K562 (cell line): ENCODE measurements at regions not wholly inside any gene's neighbourhood (a gene's known extent, or its start where the extent isn't known, plus 50 kb on each side); places are given as distances from the start of the nearest gene placed in this dataset.

Experiments
- ATF7 ChIP-seq: fragments of 450-650 bp; IDR thresholded peaks from 2 replicates; pipeline ENCODE4 v1.7.1; 2014; ENCODE audit warnings: mild to moderate bottlenecking, moderate library complexity
- BCL6 ChIP-seq: fragments of 250-450 bp; sonication (Bioruptor Pico); IDR thresholded peaks from 2 replicates; pipeline ENCODE4 v1.4.0; 2020
- BRF2 ChIP-seq: IDR thresholded peaks from 3 replicates; pipeline ENCODE4 v1.6.1; 2011; ENCODE audit warnings: borderline replicate concordance, mild to moderate bottlenecking; ENCODE audit not compliant: insufficient read length, insufficient read depth
- CTCF ChIP-seq, 3 experiments: IDR thresholded peaks in 2 of 3; conservative IDR thresholded peaks in 1 of 3; 2 replicates each; pipeline ENCODE4 v1.5.1; 2011 to 2012; ENCODE audit warnings: low read length in 3 of 3, mild to moderate bottlenecking in 3 of 3, control low read depth in 2 of 3, improper control_type of control experiment in 1 of 3, inconsistent platforms in 1 of 3, low read depth in 1 of 3, mixed read lengths in 1 of 3, moderate library complexity in 1 of 3; ENCODE audit not compliant: insufficient read depth in 2 of 3
- CUX1 ChIP-seq: fragments of 200-800 bp; sonication (Bioruptor generic); IDR thresholded peaks from 2 replicates; pipeline ENCODE4 v1.6.1; 2016; ENCODE audit warnings: missing genetic modification characterization, missing compliant biosample characterization
- E2F6 ChIP-seq, 2 experiments: IDR thresholded peaks; 2 replicates each; pipeline ENCODE4 v1.6.1; 2011; ENCODE audit warnings: borderline replicate concordance in 1 of 2, control low read depth in 1 of 2, low read depth in 1 of 2, low read length in 1 of 2, mild to moderate bottlenecking in 1 of 2, mixed read lengths in 1 of 2, moderate library complexity in 1 of 2; ENCODE audit not compliant: insufficient read depth in 1 of 2, insufficient read length in 1 of 2, poor library complexity in 1 of 2, severe bottlenecking in 1 of 2; ENCODE audit errors: extremely low read depth in 1 of 2
- FOXM1 ChIP-seq, 2 experiments: fragments of 450-650 bp in 1 of 2; sonication (generic) in 1 of 2; formaldehyde crosslinking in 1 of 2; IDR thresholded peaks; 2 replicates each; pipeline versions ENCODE4 v1.6.1 to v1.9.0; 2017 to 2022; ENCODE audit warnings: low read depth in 2 of 2, mild to moderate bottlenecking in 2 of 2, missing genetic modification reagents in 1 of 2, moderate library complexity in 1 of 2
- GTF2F1 ChIP-seq: IDR thresholded peaks from 2 replicates; pipeline ENCODE4 v1.6.1; 2011; ENCODE audit warnings: low read depth, low read length, improper control_type of control experiment
- MYC ChIP-seq, 2 experiments: fragments of 250-450 bp in 1 of 2; sonication (Bioruptor Pico) in 1 of 2; IDR thresholded peaks; 2 replicates each; pipeline versions ENCODE4 v1.5.1 to v1.6.1; 2012 to 2021; ENCODE audit warnings: low read depth in 2 of 2, borderline replicate concordance in 1 of 2, improper control_type of control experiment in 1 of 2, low read length in 1 of 2, mild to moderate bottlenecking in 1 of 2, moderate library complexity in 1 of 2
- NCOR1 ChIP-seq: fragments of 450-650 bp; IDR thresholded peaks from 2 replicates; pipeline ENCODE4 v1.6.1; 2016; ENCODE audit warnings: mild to moderate bottlenecking, moderate library complexity
- POLR3A ChIP-seq: IDR thresholded peaks from 2 replicates; pipeline ENCODE4 v1.6.1; 2011; ENCODE audit warnings: borderline replicate concordance, mild to moderate bottlenecking, moderate library complexity; ENCODE audit not compliant: insufficient read length, insufficient read depth; ENCODE audit errors: extremely low read depth
- SMARCA4 ChIP-seq: fragments of 450-650 bp; IDR thresholded peaks from 2 replicates; pipeline ENCODE4 v1.6.1; 2016
- TBL1XR1 ChIP-seq, 2 experiments: IDR thresholded peaks; 2 replicates each; pipeline ENCODE4 v1.6.1; 2012; ENCODE audit warnings: improper control_type of control experiment in 2 of 2, low read length in 2 of 2, mild to moderate bottlenecking in 1 of 2
- ZNF639 ChIP-seq, 2 experiments: fragments of 200-800 bp in 1 of 2; sonication (Bioruptor generic) in 1 of 2; sonication (generic) in 1 of 2; formaldehyde crosslinking in 1 of 2; IDR thresholded peaks in 1 of 2; conservative IDR thresholded peaks in 1 of 2; 2 replicates each; pipeline versions ENCODE4 v1.5.0 to v1.6.1; 2016 to 2020; ENCODE audit warnings: missing compliant biosample characterization in 1 of 2, missing genetic modification characterization in 1 of 2, missing genetic modification reagents in 1 of 2

- TF ChIP-seq CUX1 (CRISPR knock-in tag) (no peak), POLR3A (no peak), BRF2 (no peak), E2F6 (IDR thresholded peaks at IDR 0.05; ENCODE audit: borderline replicate concordance in 1 of 2, extremely low read depth in 1 of 2, insufficient read depth in 1 of 2, insufficient read length in 1 of 2, low read depth in 1 of 2, low read length in 1 of 2, poor library complexity in 1 of 2, severe bottlenecking in 1 of 2) (peak; percentile 49 to 51), MYC (IDR thresholded peaks at IDR 0.05; ENCODE audit: low read depth, low read length) (peak; percentile 35; the same call in 1 of the 2 replicates), MYC (CRISPR knock-in tag; IDR thresholded peaks at IDR 0.05; ENCODE audit: borderline replicate concordance, low read depth) (no peak), CTCF (IDR thresholded peaks at IDR 0.05 in 2 of 3, conservative IDR thresholded peaks at IDR 0.05 in 1 of 3; ENCODE audit: insufficient read depth in 2 of 3, low read depth in 1 of 3, low read length in 3 of 3) (peak; percentile 20 to 40 (median 38); a peak in 4 of 6 replicates), SMARCA4 (peak; percentile 17; the same call in 1 of the 2 replicates), TBL1XR1 (IDR thresholded peaks at IDR 0.05; ENCODE audit: low read length in 2 of 2) (no peak; a peak in 1 of 4 replicates), NCOR1 (peak; percentile 61), BCL6 (no peak), GTF2F1 (no peak), ATF7 (0 out of 2 replicates have a peak, but pooled peaks have one; percentile 17), ZNF639 (CRISPR knock-in tag; conservative IDR thresholded peaks at IDR 0.05 in 1 of 2, IDR thresholded peaks at IDR 0.05 in 1 of 2) (peak in 1 of 2 experiments; percentile 64; a peak in 1 of 4 replicates), FOXM1 (IDR thresholded peaks at IDR 0.05; ENCODE audit: low read depth) (0 out of 2 replicates have a peak, but pooled peaks have one; percentile 46), FOXM1 (CRISPR knock-in tag; IDR thresholded peaks at IDR 0.05; ENCODE audit: low read depth) (no peak)
Measured at GRCh38 chr12:14284184-14284722, 81.2 kb upstream of the ATF7IP start (continued).
